ENCODE measurements at regions not wholly inside any gene's neighbourhood (a gene's known extent, or its start where the extent isn't known, plus 50 kb on each side); places are given as distances from the start of the nearest gene placed in this dataset.

DNA sequence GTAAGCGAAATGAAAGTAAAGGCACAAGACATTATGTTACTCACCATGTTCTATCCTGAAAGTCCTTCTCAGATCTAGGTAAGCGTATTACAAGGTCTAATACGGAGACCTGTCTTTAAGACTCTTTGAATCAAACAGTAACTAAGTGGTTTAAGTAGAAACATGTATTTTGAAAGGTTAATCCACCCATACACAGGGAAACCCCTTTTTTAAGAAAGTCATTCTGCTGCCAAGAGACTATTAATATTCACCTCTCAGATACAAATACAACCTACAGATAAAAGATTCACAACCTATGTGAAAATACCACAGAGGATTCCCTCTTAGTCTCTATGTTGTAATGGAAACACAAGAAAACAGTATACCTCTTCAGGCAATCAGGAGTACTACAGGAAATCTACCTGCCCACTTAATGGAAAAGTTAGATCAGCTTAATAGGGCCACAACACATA, 63.2 kb upstream of the TNIP3 start:
- DNase-seq (ENCODE audit: low read depth in 2 of 2), result no peak

DNA sequence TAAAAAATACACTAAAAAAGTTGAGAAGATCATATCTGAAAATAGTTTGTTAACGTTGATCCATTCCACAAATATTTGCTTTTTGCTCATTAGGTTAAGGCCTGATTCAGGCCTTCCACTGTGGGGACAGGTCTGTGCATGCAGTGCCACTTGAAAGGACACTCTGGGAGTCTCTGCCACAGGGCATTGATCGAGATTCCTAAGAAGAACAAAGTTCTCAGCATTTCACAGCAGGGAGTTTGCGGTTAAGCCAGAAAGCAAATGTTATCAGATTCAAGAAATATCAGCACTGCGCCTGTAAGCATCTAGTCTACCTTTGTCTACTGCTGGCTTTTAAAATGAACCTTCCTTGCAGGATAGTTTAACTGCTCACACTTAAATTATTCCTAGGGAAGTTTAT, 62.2 kb upstream of the TNIP3 start:
- no peak for DNase-seq (ENCODE audit: low read depth in 2 of 2)

DNA sequence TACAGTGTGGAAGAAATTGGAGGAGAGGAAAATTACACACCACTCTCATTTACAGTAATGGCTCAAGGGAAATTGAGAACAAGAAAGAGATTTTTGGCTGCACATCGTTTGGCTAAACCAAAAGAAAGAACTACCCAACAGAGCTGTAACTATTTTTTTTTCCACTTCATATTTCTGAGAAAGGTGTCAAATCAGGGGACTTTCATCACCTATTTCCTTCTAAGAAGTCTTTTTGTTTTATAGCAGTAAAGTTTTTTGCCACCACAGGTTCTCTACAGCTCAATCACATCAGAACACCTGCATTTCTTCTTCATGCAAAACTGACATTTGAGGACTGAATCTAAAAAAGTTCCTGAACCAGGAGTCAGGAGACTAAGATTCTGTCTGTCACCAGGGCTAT, 57.5 kb upstream of the TNIP3 start:
- no peak for DNase-seq (ENCODE audit: low read depth in 2 of 2)

GRCh38 chr4:121221201-121221600, 57.1 kb upstream of the TNIP3 start:
- no peak for DNase-seq (ENCODE audit: low read depth in 2 of 2)

- DNase-seq (ENCODE audit: low read depth in 2 of 2), result no peak
These were observed 56.6 kb upstream of the TNIP3 start for GRCh38 chr4:121220698-121221097.

DNA sequence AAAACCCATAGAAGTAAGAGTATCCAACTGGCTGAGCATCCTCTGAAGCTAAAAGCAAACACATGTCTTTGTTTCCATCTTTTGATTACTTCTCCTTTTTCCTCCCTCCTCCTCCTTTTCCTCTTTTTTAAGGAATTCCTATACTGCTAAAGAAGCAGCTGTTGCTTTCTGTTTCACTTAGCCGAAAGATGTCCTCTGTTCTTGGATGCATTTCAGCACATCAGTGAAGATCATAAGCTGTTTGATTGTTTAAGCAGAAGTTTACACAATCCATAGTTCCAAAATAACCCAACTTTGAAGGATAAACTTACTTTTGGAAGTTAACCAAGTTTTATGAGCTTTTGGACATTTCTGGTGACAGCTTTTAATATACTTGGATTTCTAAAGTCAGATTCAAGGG, 55.1 kb upstream of the TNIP3 start:
- no peak for DNase-seq (ENCODE audit: low read depth in 2 of 2)

GRCh38 chr4:121217351-121217750, 53.2 kb upstream of the TNIP3 start:
- DNase-seq (ENCODE audit: low read depth in 2 of 2), result no peak

GRCh38 chr4:121216461-121216860, 52.3 kb upstream of the TNIP3 start:
- no peak for DNase-seq (ENCODE audit: low read depth in 2 of 2)

- no peak for DNase-seq (ENCODE audit: low read depth in 2 of 2)
These were observed 49.8 kb upstream of the TNIP3 start for GRCh38 chr4:121213940-121214339.

All from lung microvascular endothelial cell (primary cell).